DND-41 (cell line): ENCODE measurements at regions not wholly inside any gene's neighbourhood (a gene's known extent, or its start where the extent isn't known, plus 50 kb on each side); places are given as distances from the start of the nearest gene placed in this dataset.

Experiments used
- EZH2 ChIP-seq: IDR thresholded peaks from 3 replicates; pipeline ENCODE4 v1.6.1; 2012; ENCODE audit warnings: borderline replicate concordance, low read depth, mild to moderate bottlenecking, moderate library complexity, low read length, inconsistent platforms; ENCODE audit not compliant: severe bottlenecking
- TF ChIP-seq, protein P1 (sequence below): IDR thresholded peaks from 2 replicates; pipeline ENCODE4 v1.5.1; 2012; ENCODE audit warnings: borderline replicate concordance, low read length, moderate library complexity, mild to moderate bottlenecking; ENCODE audit not compliant: poor library complexity, severe bottlenecking; ENCODE audit errors: extremely low read depth

DNA sequence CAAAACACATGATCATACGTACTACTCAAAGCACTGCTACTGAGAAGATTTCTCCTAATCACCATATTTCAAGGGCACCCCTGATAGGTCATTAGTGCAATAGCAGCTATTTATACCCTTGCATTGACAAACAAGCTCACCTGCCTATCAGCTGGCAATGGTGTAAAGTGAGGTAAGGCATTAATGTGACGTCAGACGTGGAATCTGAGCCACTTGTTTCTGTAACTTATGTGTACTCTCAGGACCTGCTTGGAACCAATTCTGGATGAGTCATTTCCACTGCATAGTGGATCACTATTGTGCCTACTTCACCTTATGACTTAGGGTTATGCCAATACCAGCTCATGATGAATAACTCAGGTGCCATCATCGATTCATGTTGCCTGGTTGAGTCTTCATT, 628.5 kb upstream of the CELF2 start:
- TF ChIP-seq, protein P1, sequence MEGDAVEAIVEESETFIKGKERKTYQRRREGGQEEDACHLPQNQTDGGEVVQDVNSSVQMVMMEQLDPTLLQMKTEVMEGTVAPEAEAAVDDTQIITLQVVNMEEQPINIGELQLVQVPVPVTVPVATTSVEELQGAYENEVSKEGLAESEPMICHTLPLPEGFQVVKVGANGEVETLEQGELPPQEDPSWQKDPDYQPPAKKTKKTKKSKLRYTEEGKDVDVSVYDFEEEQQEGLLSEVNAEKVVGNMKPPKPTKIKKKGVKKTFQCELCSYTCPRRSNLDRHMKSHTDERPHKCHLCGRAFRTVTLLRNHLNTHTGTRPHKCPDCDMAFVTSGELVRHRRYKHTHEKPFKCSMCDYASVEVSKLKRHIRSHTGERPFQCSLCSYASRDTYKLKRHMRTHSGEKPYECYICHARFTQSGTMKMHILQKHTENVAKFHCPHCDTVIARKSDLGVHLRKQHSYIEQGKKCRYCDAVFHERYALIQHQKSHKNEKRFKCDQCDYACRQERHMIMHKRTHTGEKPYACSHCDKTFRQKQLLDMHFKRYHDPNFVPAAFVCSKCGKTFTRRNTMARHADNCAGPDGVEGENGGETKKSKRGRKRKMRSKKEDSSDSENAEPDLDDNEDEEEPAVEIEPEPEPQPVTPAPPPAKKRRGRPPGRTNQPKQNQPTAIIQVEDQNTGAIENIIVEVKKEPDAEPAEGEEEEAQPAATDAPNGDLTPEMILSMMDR, result no peak
- no peak for TF ChIP-seq EZH2
